A673 (cell line): ENCODE measurements at regions not wholly inside any gene's neighbourhood (a gene's known extent, or its start where the extent isn't known, plus 50 kb on each side); places are given as distances from the start of the nearest gene placed in this dataset.

Experiments used
- BruUV-seq: library from RNA; stranded (reverse); fragments of 400-500 nt; replicated peaks from 2 replicates; lab custom pipeline; 2021; lab: Mats Ljungman, UMichigan
- CTCF ChIA-PET: fragments of 300-600 bp; sonication (Branson Sonifier 250); formaldehyde crosslinking; loops from one replicate; lab custom pipeline; 2022; ENCODE audit warnings: antibody characterized with exemption; lab: Charles Lee
- POLR2A ChIA-PET: fragments of 300-600 bp; sonication (Branson Sonifier 250); formaldehyde crosslinking; loops from one replicate; lab custom pipeline; 2022; ENCODE audit warnings: antibody characterized with exemption; ENCODE audit not compliant: low non-redundant PET; lab: Charles Lee
- DNase-seq: peaks from one replicate; pipeline ENCODE4 v3.0.0-alpha.2; 2015; ENCODE audit warnings: low spot score
- H3K27ac ChIP-seq: fragments of 200-600 bp; sonication (generic); 2 replicates; pipeline ENCODE4 v1.5.1; 2016; ENCODE audit warnings: mixed run types, low read depth, mild to moderate bottlenecking, mixed read lengths, antibody characterized with exemption, low read length; ENCODE audit not compliant: poor library complexity, severe bottlenecking
- H3K27me3 ChIP-seq: fragments of 200-600 bp; sonication (generic); replicated peaks from 2 replicates; pipeline ENCODE4 v1.6.1; 2017; ENCODE audit warnings: mixed run types, low read depth, mild to moderate bottlenecking, mixed read lengths, antibody characterized with exemption, low read length; ENCODE audit not compliant: insufficient read depth, poor library complexity
- H3K36me3 ChIP-seq: fragments of 200-600 bp; sonication (generic); 2 replicates; pipeline ENCODE4 v1.6.1; 2016; ENCODE audit warnings: mixed run types, mild to moderate bottlenecking, mixed read lengths, antibody characterized with exemption, low read length; ENCODE audit not compliant: insufficient read depth, poor library complexity, severe bottlenecking
- H3K4me1 ChIP-seq: fragments of 200-600 bp; sonication (generic); 2 replicates; pipeline ENCODE4 v1.6.1; 2017; ENCODE audit warnings: mixed run types, mild to moderate bottlenecking, mixed read lengths, antibody characterized with exemption, low read length; ENCODE audit not compliant: insufficient read depth, poor library complexity, severe bottlenecking
- H3K4me3 ChIP-seq: fragments of 200-600 bp; sonication (generic); 2 replicates; pipeline ENCODE4 v1.5.1; 2016; ENCODE audit warnings: low read depth, mixed run types, mild to moderate bottlenecking, mixed read lengths, low read length; ENCODE audit not compliant: poor library complexity, severe bottlenecking
- H3K9me3 ChIP-seq: fragments of 200-600 bp; sonication (generic); 2 replicates; pipeline ENCODE4 v1.6.1; 2016; ENCODE audit warnings: mixed run types, low read depth, mild to moderate bottlenecking, mixed read lengths, antibody characterized with exemption, low read length; ENCODE audit not compliant: poor library complexity, severe bottlenecking
- EZH2 ChIP-seq: fragments of 200-600 bp; sonication (generic); IDR thresholded peaks from 2 replicates; pipeline ENCODE4 v1.6.1; 2017; ENCODE audit warnings: borderline replicate concordance, low read depth, mild to moderate bottlenecking, mixed read lengths, antibody characterized with exemption, low read length; ENCODE audit not compliant: poor library complexity, severe bottlenecking
- intact Hi-C: fragments of 100-400 bp; cut with micrococcal nuclease; formaldehyde crosslinking; loops from one replicate; pipeline ENCODE4 v1.10.0; 2022; ENCODE audit not compliant: unreplicated experiment
- TF ChIP-seq, protein P1 (sequence below): fragments of 300-800, 200-600 bp; sonication (generic); conservative IDR thresholded peaks from 2 replicates; pipeline ENCODE4 v1.5.1; 2017; ENCODE audit warnings: low read depth, mild to moderate bottlenecking, antibody characterized with exemption, low read length, moderate library complexity, mixed read lengths

GRCh38 chr2:56981554-56981953 lies 797.8 kb downstream of the CCDC85A start:
- ChIA-PET POLR2A (no interaction called here), CTCF (no interaction called here)
- no TSS peak for BruUV-seq
- TF ChIP-seq EZH2, result no peak
- TF ChIP-seq, protein P1, sequence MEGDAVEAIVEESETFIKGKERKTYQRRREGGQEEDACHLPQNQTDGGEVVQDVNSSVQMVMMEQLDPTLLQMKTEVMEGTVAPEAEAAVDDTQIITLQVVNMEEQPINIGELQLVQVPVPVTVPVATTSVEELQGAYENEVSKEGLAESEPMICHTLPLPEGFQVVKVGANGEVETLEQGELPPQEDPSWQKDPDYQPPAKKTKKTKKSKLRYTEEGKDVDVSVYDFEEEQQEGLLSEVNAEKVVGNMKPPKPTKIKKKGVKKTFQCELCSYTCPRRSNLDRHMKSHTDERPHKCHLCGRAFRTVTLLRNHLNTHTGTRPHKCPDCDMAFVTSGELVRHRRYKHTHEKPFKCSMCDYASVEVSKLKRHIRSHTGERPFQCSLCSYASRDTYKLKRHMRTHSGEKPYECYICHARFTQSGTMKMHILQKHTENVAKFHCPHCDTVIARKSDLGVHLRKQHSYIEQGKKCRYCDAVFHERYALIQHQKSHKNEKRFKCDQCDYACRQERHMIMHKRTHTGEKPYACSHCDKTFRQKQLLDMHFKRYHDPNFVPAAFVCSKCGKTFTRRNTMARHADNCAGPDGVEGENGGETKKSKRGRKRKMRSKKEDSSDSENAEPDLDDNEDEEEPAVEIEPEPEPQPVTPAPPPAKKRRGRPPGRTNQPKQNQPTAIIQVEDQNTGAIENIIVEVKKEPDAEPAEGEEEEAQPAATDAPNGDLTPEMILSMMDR, result no peak
- H3K36me3 ChIP-seq, result no peaks in the 10 kb centered on the region
- H3K4me3 ChIP-seq, result no peak overlapping the region
- no peak overlapping the region for H3K27ac ChIP-seq
- H3K9me3 ChIP-seq, result peaks cover 5% of the 10 kb centered on the region
- no peaks in the 10 kb centered on the region for H3K27me3 ChIP-seq
- H3K4me1 ChIP-seq, result no peaks in the 10 kb centered on the region
- intact Hi-C loops, result no loop called here
- DNase-seq, result no peak

GRCh38 chr2:56985609-56986008 lies 801.8 kb downstream of the CCDC85A start:
- ChIA-PET POLR2A (no interaction called here), CTCF (interaction anchor here (0.7 kb wide), 1 partner anchor 49 kb away, joined by 3 read pairs; no protein-coding TSS in a partner anchor)
- no TSS peak for BruUV-seq
- intact Hi-C loops, result no loop called here
- H3K36me3 ChIP-seq, result no peaks in the 10 kb centered on the region
- H3K9me3 ChIP-seq, result no peaks in the 10 kb centered on the region
- DNase-seq, result no peak
- H3K27me3 ChIP-seq, result no peaks in the 10 kb centered on the region
- no peaks in the 10 kb centered on the region for H3K4me1 ChIP-seq
- H3K27ac ChIP-seq, result no peak overlapping the region
- H3K4me3 ChIP-seq, result no peak overlapping the region
- no peak for TF ChIP-seq EZH2
- TF ChIP-seq, protein P1, result no peak

DNA sequence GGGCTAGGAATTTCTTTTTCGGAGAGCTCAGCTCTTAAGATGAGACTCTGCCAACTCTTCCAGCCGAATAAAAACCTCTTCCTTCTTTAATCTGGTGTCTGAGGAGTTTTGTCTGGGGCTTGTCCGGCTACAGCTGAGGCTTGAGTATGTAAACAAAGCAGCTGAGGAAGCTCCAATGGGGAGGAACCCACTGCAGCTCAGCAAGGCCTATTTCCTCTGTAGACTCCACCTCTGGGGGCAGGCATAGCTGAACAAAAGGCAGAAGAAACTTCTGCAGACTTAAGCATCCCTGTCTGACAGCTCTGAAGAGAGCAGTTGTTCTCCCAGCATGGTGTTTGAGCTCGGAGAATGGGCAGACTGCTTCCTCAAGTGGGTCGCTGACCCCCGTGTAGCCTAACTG lies 838.7 kb downstream of the CCDC85A start:
- Histone ChIP-seq H3K36me3 (no peaks in the 10 kb centered on the region), H3K27me3 (no peaks in the 10 kb centered on the region), H3K4me3 (no peak overlapping the region), H3K9me3 (peaks cover 4% of the 10 kb centered on the region), H3K27ac (no peak overlapping the region), H3K4me1 (no peaks in the 10 kb centered on the region)
- no peak for DNase-seq
- ChIA-PET CTCF (no interaction called here), POLR2A (no interaction called here)
- no TSS peak for BruUV-seq
- intact Hi-C loops, result loop anchor here (10.0 kb wide), 1 partner anchor 838 kb away; the partner anchor contains the start of gene CCDC85A
- TF ChIP-seq EZH2, result no peak
- TF ChIP-seq, protein P1, result no peak
